HUES64 (cell line): ENCODE measurements at regions not wholly inside any gene's neighbourhood (a gene's known extent, or its start where the extent isn't known, plus 50 kb on each side); places are given as distances from the start of the nearest gene placed in this dataset.

Experiments
- H3K27ac ChIP-seq: 2 replicates; pipeline ENCODE4 v1.7.0; 2013; ENCODE audit warnings: low read depth, low read length, inconsistent platforms
- H3K27me3 ChIP-seq: 2 replicates; pipeline ENCODE4 v1.6.1; 2013; ENCODE audit warnings: mild to moderate bottlenecking, low read length; ENCODE audit not compliant: insufficient read depth
- H3K36me3 ChIP-seq: 2 replicates; pipeline ENCODE4 v1.6.1; 2013; ENCODE audit warnings: mild to moderate bottlenecking, low read length; ENCODE audit not compliant: insufficient read depth
- H3K4me1 ChIP-seq: 2 replicates; pipeline ENCODE4 v1.6.1; 2013; ENCODE audit warnings: mild to moderate bottlenecking, low read length, moderate library complexity; ENCODE audit not compliant: insufficient read depth
- H3K4me3 ChIP-seq: 2 replicates; pipeline ENCODE4 v1.5.1; 2013; ENCODE audit warnings: mild to moderate bottlenecking, low read length, moderate library complexity
- H3K9ac ChIP-seq: 2 replicates; pipeline ENCODE4 v1.6.1; 2013; ENCODE audit warnings: mild to moderate bottlenecking, low read depth, low read length
- H3K9me3 ChIP-seq: 2 replicates; pipeline ENCODE4 v1.6.1; 2013; ENCODE audit warnings: low read depth, low read length; ENCODE audit not compliant: insufficient read depth
- WGBS: fragments of 150-250, 120-280 bp; methylation state at CpG from one replicate; pipeline ENCODE4 v1.1.7; 2013; ENCODE audit warnings: missing lambda C conversion rate; 5-methylcytosine and 5-hydroxymethylcytosine counted together

DNA sequence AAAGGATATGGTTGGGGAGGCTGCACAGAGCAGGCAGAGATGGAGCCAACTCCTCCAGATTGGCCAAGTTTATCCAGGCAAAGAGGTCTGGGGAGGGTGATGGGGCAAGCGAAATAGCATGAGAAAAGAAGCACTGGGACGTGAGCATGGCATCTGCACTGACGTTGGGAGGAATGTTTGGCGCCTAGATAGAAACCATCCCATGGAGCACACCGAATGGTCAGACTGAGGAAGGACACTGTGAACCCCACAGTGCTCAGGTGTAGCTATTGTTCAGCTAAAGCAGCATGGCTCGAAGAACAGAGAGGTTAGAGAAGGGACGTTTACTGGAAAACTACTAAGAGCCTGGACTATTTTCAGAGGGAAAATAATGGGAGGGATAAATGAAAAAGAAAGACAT, 387.1 kb downstream of the EMP1 start:
- Histone ChIP-seq H3K4me3 (no peak overlapping the region), H3K9ac (no peak overlapping the region), H3K27me3 (no peaks in the 10 kb centered on the region), H3K36me3 (no peaks in the 10 kb centered on the region), H3K27ac (no peak overlapping the region), H3K4me1 (peaks cover 10% of the 10 kb centered on the region), H3K9me3 (no peaks in the 10 kb centered on the region)
- WGBS: 82% methylated on average over 7 of the region's 7 CpGs

GRCh38 chr12:13582421-13582820, 385.9 kb downstream of the EMP1 start:
- no peaks in the 10 kb centered on the region for H3K9me3 ChIP-seq
- no peak overlapping the region for H3K27ac ChIP-seq
- WGBS: 30% methylated on average over 4 of the region's 4 CpGs
- H3K36me3 ChIP-seq: no peaks in the 10 kb centered on the region
- no peak overlapping the region for H3K9ac ChIP-seq
- no peaks in the 10 kb centered on the region for H3K4me1 ChIP-seq
- no peaks in the 10 kb centered on the region for H3K27me3 ChIP-seq
- H3K4me3 ChIP-seq: no peak overlapping the region

- H3K4me3 ChIP-seq: no peak overlapping the region
- no peak overlapping the region for H3K27ac ChIP-seq
- no peaks in the 10 kb centered on the region for H3K4me1 ChIP-seq
- H3K9me3 ChIP-seq: no peaks in the 10 kb centered on the region
- no peaks in the 10 kb centered on the region for H3K27me3 ChIP-seq
- H3K9ac ChIP-seq: no peak overlapping the region
- H3K36me3 ChIP-seq: no peaks in the 10 kb centered on the region
Measured at GRCh38 chr12:13581031-13581430, 384.5 kb downstream of the EMP1 start.

DNA sequence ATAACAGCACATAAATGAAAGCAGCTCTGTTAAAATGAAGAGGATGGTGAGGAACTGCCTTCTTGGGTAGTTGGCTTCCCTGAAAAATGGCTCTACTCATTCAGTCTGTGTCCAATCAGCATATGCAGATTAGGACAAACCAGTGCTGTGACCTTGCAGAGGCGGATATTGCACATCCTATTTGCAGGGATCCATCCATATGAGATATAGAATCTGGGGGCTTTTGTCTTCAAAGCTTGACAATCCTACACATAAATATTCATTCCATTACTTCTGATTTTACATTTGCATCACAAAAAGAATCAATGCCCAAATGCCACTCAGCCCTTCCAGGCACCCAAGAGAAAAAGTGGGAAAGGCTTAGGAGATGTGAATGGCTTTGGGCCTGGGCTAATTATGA, 383.7 kb downstream of the EMP1 start:
- H3K9me3 ChIP-seq: no peaks in the 10 kb centered on the region
- H3K9ac ChIP-seq: no peak overlapping the region
- H3K36me3 ChIP-seq: no peaks in the 10 kb centered on the region
- no peak overlapping the region for H3K4me3 ChIP-seq
- WGBS: 95% methylated on average over 1 of the region's 1 CpG
- H3K27me3 ChIP-seq: no peaks in the 10 kb centered on the region
- H3K27ac ChIP-seq: no peak overlapping the region
- no peaks in the 10 kb centered on the region for H3K4me1 ChIP-seq

GRCh38 chr12:13576935-13577500, 380.5 kb downstream of the EMP1 start:
- H3K9me3 ChIP-seq: no peaks in the 10 kb centered on the region
- H3K4me3 ChIP-seq: no peak overlapping the region
- 93% methylated on average over 3 of the region's 3 CpGs for WGBS
- no peak overlapping the region for H3K9ac ChIP-seq
- no peaks in the 10 kb centered on the region; the same call in 1 of the 2 replicates for H3K4me1 ChIP-seq
- H3K27ac ChIP-seq: no peak overlapping the region
- H3K36me3 ChIP-seq: no peaks in the 10 kb centered on the region
- no peaks in the 10 kb centered on the region for H3K27me3 ChIP-seq

- H3K27ac ChIP-seq: no peak overlapping the region
- 62% methylated on average over 1 of the region's 3 CpGs for WGBS
Measured at GRCh38 chr12:13573698-13574321, 377.3 kb downstream of the EMP1 start.

GRCh38 chr12:13571035-13571434, 374.5 kb downstream of the EMP1 start:
- no peaks in the 10 kb centered on the region for H3K27me3 ChIP-seq
- WGBS: 90% methylated on average over 2 of the region's 2 CpGs
- H3K4me3 ChIP-seq: no peak overlapping the region
- no peaks in the 10 kb centered on the region for H3K36me3 ChIP-seq
- no peaks in the 10 kb centered on the region; the same call in 1 of the 2 replicates for H3K4me1 ChIP-seq
- no peak overlapping the region for H3K9ac ChIP-seq
- H3K27ac ChIP-seq: no peak overlapping the region
- no peaks in the 10 kb centered on the region for H3K9me3 ChIP-seq

More at GRCh38 chr12:13573698-13574321, 377.3 kb downstream of the EMP1 start:
- H3K9me3 ChIP-seq: no peaks in the 10 kb centered on the region
- no peak overlapping the region for H3K4me3 ChIP-seq
- no peak overlapping the region for H3K9ac ChIP-seq
- no peaks in the 10 kb centered on the region for H3K27me3 ChIP-seq
- H3K36me3 ChIP-seq: no peaks in the 10 kb centered on the region
- no peaks in the 10 kb centered on the region; the same call in 1 of the 2 replicates for H3K4me1 ChIP-seq

GRCh38 chr12:13570005-13570694, 373.6 kb downstream of the EMP1 start:
- Histone ChIP-seq H3K4me1 (no peaks in the 10 kb centered on the region; the same call in 1 of the 2 replicates), H3K4me3 (no peak overlapping the region), H3K27me3 (no peaks in the 10 kb centered on the region), H3K9ac (no peak overlapping the region), H3K9me3 (no peaks in the 10 kb centered on the region), H3K27ac (no peak overlapping the region), H3K36me3 (no peaks in the 10 kb centered on the region)
- no CpG with 5 or more reads among the region's 1 CpG for WGBS

DNA sequence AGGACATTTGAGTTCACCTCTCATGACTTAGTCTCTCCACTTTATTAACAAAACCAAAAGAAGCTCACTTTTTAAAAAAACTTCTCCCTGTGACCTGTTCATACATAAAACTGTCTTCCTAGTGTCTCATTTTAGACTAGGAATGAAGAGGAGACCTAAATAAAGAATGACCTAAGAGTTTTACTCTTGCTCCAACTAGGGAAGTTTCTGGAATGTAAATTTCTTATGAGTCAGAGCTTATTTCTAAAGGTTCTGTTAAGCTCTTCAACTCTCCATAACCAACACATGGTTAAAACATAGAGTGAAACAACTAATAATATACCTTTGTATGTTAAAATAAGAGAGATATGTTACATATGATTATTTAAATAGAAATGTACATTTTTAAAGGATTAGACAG, 369.8 kb downstream of the EMP1 start:
- Histone ChIP-seq H3K4me3 (no peak overlapping the region), H3K9me3 (no peaks in the 10 kb centered on the region), H3K36me3 (no peaks in the 10 kb centered on the region)

GRCh38 chr12:13564266-13564810, 367.8 kb downstream of the EMP1 start:
- no peak overlapping the region for H3K4me3 ChIP-seq
- no peaks in the 10 kb centered on the region for H3K9me3 ChIP-seq
- H3K27me3 ChIP-seq: no peaks in the 10 kb centered on the region
- H3K36me3 ChIP-seq: no peaks in the 10 kb centered on the region
- 95% methylated on average over 21 of the region's 21 CpGs for WGBS
- no peak overlapping the region for H3K27ac ChIP-seq
- H3K9ac ChIP-seq: no peak overlapping the region
- no peaks in the 10 kb centered on the region for H3K4me1 ChIP-seq

More for the DNA sequence above, 369.8 kb downstream of the EMP1 start:
- H3K27ac ChIP-seq: no peak overlapping the region
- no peak overlapping the region for H3K9ac ChIP-seq
- no peaks in the 10 kb centered on the region for H3K4me1 ChIP-seq
- no peaks in the 10 kb centered on the region for H3K27me3 ChIP-seq

DNA sequence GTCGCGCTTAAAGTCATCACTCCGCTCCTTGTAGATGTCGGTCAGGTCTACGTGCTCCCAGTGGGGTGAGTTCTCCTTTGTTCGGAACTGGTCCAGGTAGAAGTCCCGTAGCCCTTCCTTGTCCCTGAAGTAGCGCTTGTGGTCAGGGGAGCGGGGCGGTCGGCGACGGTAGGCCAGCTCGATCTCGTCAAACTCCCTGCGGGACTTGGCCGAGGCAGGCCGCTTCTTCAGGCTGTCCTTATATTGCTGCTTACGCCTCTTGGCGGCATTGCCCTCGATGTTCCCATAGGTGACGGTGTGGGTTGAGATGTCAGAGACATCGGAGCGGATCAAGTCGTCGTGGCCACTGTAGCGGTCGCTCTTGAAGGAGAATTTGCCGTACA, 367.2 kb downstream of the EMP1 start:
- Histone ChIP-seq H3K4me3 (no peak overlapping the region), H3K27me3 (no peaks in the 10 kb centered on the region), H3K36me3 (no peaks in the 10 kb centered on the region), H3K9ac (no peak overlapping the region), H3K4me1 (no peaks in the 10 kb centered on the region), H3K27ac (no peak overlapping the region), H3K9me3 (no peaks in the 10 kb centered on the region)
- 97% methylated on average over 29 of the region's 29 CpGs for WGBS
